ENCODE measurements at regions not wholly inside any gene's neighbourhood (a gene's known extent, or its start where the extent isn't known, plus 50 kb on each side); places are given as distances from the start of the nearest gene placed in this dataset.

DNA sequence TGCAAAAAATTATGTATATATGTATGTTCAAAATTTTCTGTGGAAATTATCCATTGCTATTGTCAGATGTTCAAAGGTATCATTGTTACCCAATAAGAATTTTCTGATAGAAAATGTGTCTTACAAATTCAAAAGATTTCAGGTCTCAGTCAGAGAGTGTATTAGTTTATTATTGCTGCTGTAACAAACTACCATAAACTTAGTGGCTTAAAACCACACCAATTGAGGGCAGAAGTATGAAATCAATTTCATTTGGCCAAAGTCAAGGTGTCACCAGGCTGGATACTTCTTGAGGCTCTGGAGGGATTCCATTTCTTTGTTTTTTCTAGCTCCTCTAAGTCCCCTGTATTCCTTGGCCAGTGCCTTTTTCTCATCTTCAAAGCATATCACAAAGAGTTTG lies 914.4 kb upstream of the ROBO1 start:
- no peaks in the 10 kb centered on the region for H3K9me3 ChIP-seq
- H3K36me3 ChIP-seq, result no peaks in the 10 kb centered on the region
- H3K4me3 ChIP-seq, result no peak overlapping the region
- in situ Hi-C loops (cut with MboI; ENCODE audit: low pct_ligation_motif_present in 1 of 4, low pct_unique_long_range_greater_than_20kb in 1 of 4, low sequenced_read_pairs in 3 of 4), result loop anchor here in 2 of 4 donors (25.0 kb wide), 2 partner anchors 1145 to 1170 kb away; no protein-coding TSS in a partner anchor
- no peak for DNase-seq
- H3K27ac ChIP-seq, result no peak overlapping the region
- TF ChIP-seq POLR2AphosphoS5 (IDR thresholded peaks at IDR 0.05) (no peak), POLR2A (IDR thresholded peaks at IDR 0.05) (no peak), EP300 (IDR thresholded peaks at IDR 0.05; ENCODE audit: low read depth) (no peak), CTCF (IDR thresholded peaks at IDR 0.05) (no peak)
- no peaks in the 10 kb centered on the region for H3K4me1 ChIP-seq
- intact Hi-C loops (cut with DNase I; ENCODE audit: low total_unique reads), result no loop called here
- H3K27me3 ChIP-seq, result no peaks in the 10 kb centered on the region

DNA sequence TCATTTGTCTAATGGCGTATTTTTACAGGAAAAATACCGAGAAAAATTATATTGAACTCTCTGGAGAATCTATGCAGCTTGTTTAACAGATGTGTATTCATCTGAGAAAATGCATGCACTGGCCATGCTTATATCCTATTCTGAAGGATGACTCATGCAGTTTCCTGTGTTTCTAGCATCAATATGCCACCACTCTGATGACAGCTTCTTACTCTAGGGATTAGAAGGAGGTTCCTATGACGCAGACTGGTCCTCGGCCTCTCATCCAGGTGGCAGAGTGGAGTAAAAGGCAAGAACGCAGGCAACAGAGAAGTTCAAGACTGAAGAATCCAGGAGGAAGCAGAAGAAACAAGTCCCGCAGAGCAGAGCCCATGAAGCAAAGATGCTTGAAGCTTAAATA lies 910.0 kb upstream of the ROBO1 start:
- no peak overlapping the region for H3K4me3 ChIP-seq
- no peaks in the 10 kb centered on the region for H3K27me3 ChIP-seq
- intact Hi-C loops (cut with DNase I; ENCODE audit: low total_unique reads) (no loop called here), in situ Hi-C loops (cut with MboI; ENCODE audit: low pct_ligation_motif_present in 1 of 4, low pct_unique_long_range_greater_than_20kb in 1 of 4, low sequenced_read_pairs in 3 of 4) (loop anchor here in 2 of 4 donors (25.0 kb wide), 2 partner anchors 1140 to 1165 kb away; no protein-coding TSS in a partner anchor)
- 70 to 75% methylated on average over 6 of the region's 6 CpGs for WGBS, 2 donors (ENCODE audit: low coverage in 1 of 2)
- no peaks in the 10 kb centered on the region for H3K36me3 ChIP-seq
- H3K27ac ChIP-seq, result no peak overlapping the region
- no peak for DNase-seq
- TF ChIP-seq POLR2AphosphoS5 (IDR thresholded peaks at IDR 0.05) (no peak), EP300 (IDR thresholded peaks at IDR 0.05; ENCODE audit: low read depth) (no peak), CTCF (IDR thresholded peaks at IDR 0.05) (no peak), POLR2A (IDR thresholded peaks at IDR 0.05) (no peak)
- no peaks in the 10 kb centered on the region for H3K4me1 ChIP-seq
- no peaks in the 10 kb centered on the region for H3K9me3 ChIP-seq

- Histone ChIP-seq H3K9me3 (no peaks in the 10 kb centered on the region), H3K4me3 (no peak overlapping the region), H3K27ac (no peak overlapping the region), H3K4me1 (no peaks in the 10 kb centered on the region), H3K36me3 (no peaks in the 10 kb centered on the region), H3K27me3 (no peaks in the 10 kb centered on the region)
- in situ Hi-C loops (cut with MboI; ENCODE audit: low pct_ligation_motif_present in 1 of 4, low pct_unique_long_range_greater_than_20kb in 1 of 4, low sequenced_read_pairs in 3 of 4) (loop anchor here in 2 of 4 donors (25.0 kb wide), 2 partner anchors 1140 to 1165 kb away; no protein-coding TSS in a partner anchor), intact Hi-C loops (cut with DNase I; ENCODE audit: low total_unique reads) (no loop called here)
- TF ChIP-seq POLR2AphosphoS5 (IDR thresholded peaks at IDR 0.05), result no peak
- TF ChIP-seq EP300 (IDR thresholded peaks at IDR 0.05; ENCODE audit: low read depth), result no peak
- no peak for TF ChIP-seq POLR2A (IDR thresholded peaks at IDR 0.05)
- TF ChIP-seq CTCF (IDR thresholded peaks at IDR 0.05), result no peak
- no peak for DNase-seq
Observed at GRCh38 chr3:80676866-80677265, 909.1 kb upstream of the ROBO1 start.

- Histone ChIP-seq H3K4me1 (no peaks in the 10 kb centered on the region), H3K27me3 (no peaks in the 10 kb centered on the region), H3K36me3 (no peaks in the 10 kb centered on the region), H3K27ac (no peak overlapping the region), H3K9me3 (no peaks in the 10 kb centered on the region), H3K4me3 (no peak overlapping the region)
- intact Hi-C loops (cut with DNase I; ENCODE audit: low total_unique reads) (no loop called here), in situ Hi-C loops (cut with MboI; ENCODE audit: low pct_ligation_motif_present in 1 of 4, low pct_unique_long_range_greater_than_20kb in 1 of 4, low sequenced_read_pairs in 3 of 4) (loop anchor here in 2 of 4 donors (25.0 kb wide), 2 partner anchors 1139 to 1164 kb away; no protein-coding TSS in a partner anchor)
- TF ChIP-seq POLR2AphosphoS5 (IDR thresholded peaks at IDR 0.05) (no peak), POLR2A (IDR thresholded peaks at IDR 0.05) (no peak), EP300 (IDR thresholded peaks at IDR 0.05; ENCODE audit: low read depth) (no peak), CTCF (IDR thresholded peaks at IDR 0.05) (no peak)
- WGBS, 2 donors (ENCODE audit: low coverage in 1 of 2), result 71 to 76% methylated on average over 2 of the region's 2 CpGs
- DNase-seq, result no peak
Observed at GRCh38 chr3:80676261-80676660, 908.5 kb upstream of the ROBO1 start.
